Left ventricle myocardium inferior (tissue), 1 donor: ENCODE measurements at regions not wholly inside any gene's neighbourhood (a gene's known extent, or its start where the extent isn't known, plus 50 kb on each side); places are given as distances from the start of the nearest gene placed in this dataset.
"Not testable (repeated sequence)": the region's sequence is repeated elsewhere in the genome, so short reads cannot be mapped to it uniquely, and the experiment has no call there.

Experiments
- DNase-seq: peaks from one replicate; pipeline ENCODE4 v3.0.0-alpha.2; 2020
- H3K27ac ChIP-seq: fragments of 200-600 bp; replicated peaks from 2 replicates; pipeline ENCODE4 v1.8.0; 2021
- H3K27me3 ChIP-seq: fragments of 200-600 bp; 2 replicates; pipeline ENCODE4 v1.8.0; 2021; ENCODE audit warnings: low read depth
- H3K36me3 ChIP-seq: fragments of 200-600 bp; 2 replicates; pipeline ENCODE4 v1.8.0; 2021
- H3K4me1 ChIP-seq: fragments of 200-600 bp; 2 replicates; pipeline ENCODE4 v1.8.0; 2021
- H3K4me3 ChIP-seq: fragments of 200-600 bp; 2 replicates; pipeline ENCODE4 v1.8.0; 2021; ENCODE audit warnings: mild to moderate bottlenecking, moderate library complexity
- H3K9me3 ChIP-seq: fragments of 200-600 bp; replicated peaks from 2 replicates; pipeline ENCODE4 v1.8.0; 2021
- intact Hi-C: fragments of 100-400 bp; cut with micrococcal nuclease; formaldehyde crosslinking; loops from one replicate; pipeline ENCODE4 v1.11.0; 2022
- TF ChIP-seq, protein P1 (sequence below): fragments of 200-600 bp; IDR thresholded peaks from 2 replicates; pipeline ENCODE4 v1.8.0; 2021; ENCODE audit warnings: antibody characterized with exemption, mild to moderate bottlenecking, borderline replicate concordance
- donor health status: DM: no; HTN: yes; CAD: no; lungs with severe emphysema.

DNA sequence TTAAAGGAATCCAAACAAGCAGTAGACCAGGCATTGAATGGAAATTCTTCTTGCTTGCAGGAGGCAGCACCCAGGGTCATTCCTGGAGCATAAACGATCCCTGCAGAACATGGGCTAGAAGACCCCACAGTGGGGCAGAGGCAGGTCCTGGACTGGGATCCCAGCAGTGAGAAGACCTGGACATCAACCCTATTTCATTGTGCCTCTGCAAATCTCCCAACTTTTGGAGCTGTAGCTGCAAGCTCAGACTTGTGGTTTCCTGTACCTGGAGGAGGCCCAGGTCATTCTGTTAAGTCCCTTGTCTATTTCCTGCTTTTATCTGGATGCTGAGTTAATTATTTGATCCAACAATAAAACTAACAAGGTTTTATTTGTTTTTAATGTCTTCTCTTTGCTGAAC is 61.7 kb downstream of the CALM1 start:
- H3K4me1 ChIP-seq, result peaks cover 11% of the 10 kb centered on the region
- H3K27ac ChIP-seq, result no peak overlapping the region
- no peak overlapping the region for H3K4me3 ChIP-seq
- TF ChIP-seq, protein P1, sequence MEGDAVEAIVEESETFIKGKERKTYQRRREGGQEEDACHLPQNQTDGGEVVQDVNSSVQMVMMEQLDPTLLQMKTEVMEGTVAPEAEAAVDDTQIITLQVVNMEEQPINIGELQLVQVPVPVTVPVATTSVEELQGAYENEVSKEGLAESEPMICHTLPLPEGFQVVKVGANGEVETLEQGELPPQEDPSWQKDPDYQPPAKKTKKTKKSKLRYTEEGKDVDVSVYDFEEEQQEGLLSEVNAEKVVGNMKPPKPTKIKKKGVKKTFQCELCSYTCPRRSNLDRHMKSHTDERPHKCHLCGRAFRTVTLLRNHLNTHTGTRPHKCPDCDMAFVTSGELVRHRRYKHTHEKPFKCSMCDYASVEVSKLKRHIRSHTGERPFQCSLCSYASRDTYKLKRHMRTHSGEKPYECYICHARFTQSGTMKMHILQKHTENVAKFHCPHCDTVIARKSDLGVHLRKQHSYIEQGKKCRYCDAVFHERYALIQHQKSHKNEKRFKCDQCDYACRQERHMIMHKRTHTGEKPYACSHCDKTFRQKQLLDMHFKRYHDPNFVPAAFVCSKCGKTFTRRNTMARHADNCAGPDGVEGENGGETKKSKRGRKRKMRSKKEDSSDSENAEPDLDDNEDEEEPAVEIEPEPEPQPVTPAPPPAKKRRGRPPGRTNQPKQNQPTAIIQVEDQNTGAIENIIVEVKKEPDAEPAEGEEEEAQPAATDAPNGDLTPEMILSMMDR, result no peak
- intact Hi-C loops, result no loop called here
- H3K27me3 ChIP-seq, result no peaks in the 10 kb centered on the region
- no peaks in the 10 kb centered on the region for H3K36me3 ChIP-seq
- no peak for DNase-seq
- H3K9me3 ChIP-seq, result no peaks in the 10 kb centered on the region

DNA sequence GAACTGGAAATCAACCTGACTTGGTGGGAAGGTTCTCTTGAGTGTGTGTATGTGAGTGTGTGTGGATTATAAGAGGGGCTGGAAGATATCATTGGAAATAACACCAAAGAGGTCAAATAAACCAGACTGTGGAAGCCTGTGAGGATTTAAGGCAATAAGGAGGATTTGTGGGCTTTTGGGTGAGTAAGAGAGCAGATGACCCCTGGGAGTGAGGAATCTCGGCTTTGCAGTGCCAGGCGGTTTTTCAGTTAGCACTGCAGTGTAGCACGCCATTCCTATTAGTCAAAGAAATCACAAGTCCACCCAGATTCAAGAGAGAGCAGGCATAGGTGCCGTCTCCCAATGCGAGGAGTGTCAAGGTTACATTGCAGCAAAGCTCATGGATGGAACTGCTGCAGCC is 63.3 kb downstream of the CALM1 start:
- H3K36me3 ChIP-seq, result no peaks in the 10 kb centered on the region
- H3K27me3 ChIP-seq, result no peaks in the 10 kb centered on the region
- no peaks in the 10 kb centered on the region for H3K4me1 ChIP-seq
- TF ChIP-seq, protein P1, result no peak
- DNase-seq, result no peak
- no peaks in the 10 kb centered on the region for H3K9me3 ChIP-seq
- H3K4me3 ChIP-seq, result no peak overlapping the region
- no peak overlapping the region for H3K27ac ChIP-seq
- intact Hi-C loops, result no loop called here

DNA sequence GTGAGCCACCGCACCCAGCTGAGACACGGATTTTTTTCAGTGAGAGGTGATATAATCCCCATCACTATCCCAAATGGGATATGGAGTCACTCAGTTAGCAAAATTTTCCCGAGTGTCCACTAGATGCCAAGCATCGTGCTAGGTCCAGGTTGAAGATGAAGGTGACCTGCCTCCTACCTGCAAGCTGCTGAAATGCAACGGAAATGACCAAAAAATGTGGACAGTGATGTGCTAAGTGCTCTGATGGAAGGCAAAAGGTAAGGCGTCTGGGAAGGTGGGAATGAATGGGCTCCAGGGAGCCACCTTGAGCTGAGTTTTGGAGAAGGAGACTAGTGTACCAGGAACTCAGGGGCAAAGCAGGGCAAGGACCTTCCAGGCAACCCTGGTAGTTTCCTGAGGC is 64.6 kb downstream of the CALM1 start:
- Histone ChIP-seq H3K36me3 (no peaks in the 10 kb centered on the region), H3K4me3 (no peak overlapping the region), H3K9me3 (no peaks in the 10 kb centered on the region), H3K4me1 (no peaks in the 10 kb centered on the region), H3K27ac (no peak overlapping the region), H3K27me3 (no peaks in the 10 kb centered on the region)
- TF ChIP-seq, protein P1, result no peak
- no peak for DNase-seq
- intact Hi-C loops, result no loop called here

DNA sequence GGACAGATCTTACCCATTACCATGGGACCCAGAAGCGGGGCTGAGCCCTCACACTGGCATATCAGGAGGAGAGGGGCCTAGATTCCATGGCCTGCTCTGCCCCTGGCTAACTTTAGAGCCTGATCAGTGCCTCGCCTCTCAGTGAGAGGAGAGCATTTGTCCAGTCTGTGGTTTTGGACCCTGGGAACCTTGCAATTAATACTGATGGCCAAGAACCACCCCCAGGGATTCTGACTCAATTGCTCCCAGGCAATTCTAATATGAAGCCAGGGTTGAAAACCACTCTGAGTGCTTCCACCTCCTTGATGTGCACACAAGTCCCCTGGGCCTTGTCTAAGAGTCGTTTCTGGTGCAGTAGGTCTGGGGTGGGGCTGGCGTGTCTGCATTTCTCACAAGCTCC is 67.7 kb downstream of the CALM1 start:
- no peaks in the 10 kb centered on the region for H3K4me1 ChIP-seq
- intact Hi-C loops, result no loop called here
- no peaks in the 10 kb centered on the region for H3K27me3 ChIP-seq

DNA sequence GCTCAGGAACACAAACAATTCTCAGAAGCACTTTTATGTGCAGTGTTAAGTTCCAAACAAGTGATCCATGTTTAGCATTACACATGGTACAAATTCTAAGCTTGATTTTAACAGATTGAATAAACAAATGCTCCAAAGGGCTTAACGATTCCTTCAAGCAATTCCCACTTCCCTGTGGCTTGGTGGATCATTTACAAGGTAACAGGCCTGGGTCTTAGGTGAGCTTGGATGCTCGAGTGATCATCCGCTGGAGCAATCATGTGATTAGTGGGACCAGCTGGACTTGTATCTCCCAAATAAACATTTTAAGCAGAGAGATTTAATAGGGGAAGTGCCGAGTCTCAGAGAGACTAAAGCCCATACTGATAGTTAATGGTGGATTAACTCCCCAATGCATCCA is 70.7 kb downstream of the CALM1 start:
- Histone ChIP-seq H3K36me3 (no peaks in the 10 kb centered on the region), H3K27me3 (no peaks in the 10 kb centered on the region), H3K4me1 (peaks cover 8% of the 10 kb centered on the region), H3K9me3 (peaks cover 28% of the 10 kb centered on the region), H3K27ac (no peak overlapping the region), H3K4me3 (no peak overlapping the region)
- TF ChIP-seq, protein P1, result no peak
- intact Hi-C loops, result no loop called here
- no peak for DNase-seq

More for the DNA sequence above, 67.7 kb downstream of the CALM1 start:
- TF ChIP-seq, protein P1, result no peak
- Histone ChIP-seq H3K36me3 (no peaks in the 10 kb centered on the region), H3K27ac (no peak overlapping the region), H3K4me3 (no peak overlapping the region), H3K9me3 (peaks cover 16% of the 10 kb centered on the region)
- no peak for DNase-seq

GRCh38 chr14:90469416-90469815 is 72.6 kb downstream of the CALM1 start:
- H3K27ac ChIP-seq, H3K4me3 ChIP-seq, H3K27me3 ChIP-seq, intact Hi-C loops, DNase-seq, H3K36me3 ChIP-seq: not testable (repeated sequence)
- peaks cover 31% of the 10 kb centered on the region for H3K9me3 ChIP-seq
- H3K4me1 ChIP-seq, result peaks cover 12% of the 10 kb centered on the region
